ENCODE measurements at regions not wholly inside any gene's neighbourhood (a gene's known extent, or its start where the extent isn't known, plus 50 kb on each side); places are given as distances from the start of the nearest gene placed in this dataset.

- no peak for FAIRE-seq
These were observed 167.3 kb upstream of the AVPR1A start for GRCh38 chr12:63318313-63318712.

- no peak for FAIRE-seq
These were observed 166.9 kb upstream of the AVPR1A start for GRCh38 chr12:63317880-63318279.

- no peak for FAIRE-seq
These were observed 166.4 kb upstream of the AVPR1A start for GRCh38 chr12:63317286-63317846.

- FAIRE-seq = no peak
These were observed 162.1 kb upstream of the AVPR1A start for GRCh38 chr12:63313139-63313538.

- no peak for FAIRE-seq
These were observed 157.7 kb upstream of the AVPR1A start for GRCh38 chr12:63308671-63309070.

- no peak for FAIRE-seq
These were observed 156.8 kb upstream of the AVPR1A start for GRCh38 chr12:63307849-63308248.

GRCh38 chr12:63305901-63306875 lies 155.2 kb upstream of the AVPR1A start:
- FAIRE-seq = peak; percentile 40

GRCh38 chr12:63304887-63305316 lies 153.9 kb upstream of the AVPR1A start:
- no peak for FAIRE-seq

- FAIRE-seq = no peak
These were observed 152.0 kb upstream of the AVPR1A start for GRCh38 chr12:63302941-63303536.

GRCh38 chr12:63302269-63302940 lies 151.4 kb upstream of the AVPR1A start:
- FAIRE-seq = no peak

- no peak for FAIRE-seq
These were observed 150.3 kb upstream of the AVPR1A start for GRCh38 chr12:63301311-63301710.

- FAIRE-seq = no peak
These were observed 147.5 kb upstream of the AVPR1A start for GRCh38 chr12:63298386-63298930.

- FAIRE-seq = no peak
These were observed 143.3 kb upstream of the AVPR1A start for GRCh38 chr12:63294327-63294632.

GRCh38 chr12:63292471-63293221 lies 141.6 kb upstream of the AVPR1A start:
- FAIRE-seq = no peak

- FAIRE-seq = peak; percentile 92
These were observed 125.8 kb upstream of the AVPR1A start for GRCh38 chr12:63276537-63277365.

- FAIRE-seq = no peak
These were observed 116.0 kb upstream of the AVPR1A start for GRCh38 chr12:63266988-63267387.

GRCh38 chr12:63264629-63265028 lies 113.6 kb upstream of the AVPR1A start:
- FAIRE-seq = no peak

GRCh38 chr12:63250486-63250885 lies 99.5 kb upstream of the AVPR1A start:
- no peak for FAIRE-seq

GRCh38 chr12:63238892-63239291 lies 87.9 kb upstream of the AVPR1A start:
- no peak for FAIRE-seq

GRCh38 chr12:63232896-63233295 lies 81.9 kb upstream of the AVPR1A start:
- FAIRE-seq = no peak

GRCh38 chr12:63228853-63229252 lies 77.9 kb upstream of the AVPR1A start:
- FAIRE-seq = no peak

Data from G401.6 (cell line).